WTC11 (cell line): ENCODE measurements at regions not wholly inside any gene's neighbourhood (a gene's known extent, or its start where the extent isn't known, plus 50 kb on each side); places are given as distances from the start of the nearest gene placed in this dataset.

Source experiments
- ATAC-seq: fragments of 200-7000 bp; cut with Tn5 transposase; 2 replicates; pipeline ENCODE4 v1.10.0; 2021; ENCODE audit warnings: mild to moderate bottlenecking, moderate library complexity
- CTCF ChIA-PET: fragments of 300-600 bp; sonication (Branson Sonifier 250); formaldehyde crosslinking; loops from one replicate; lab custom pipeline; 2021; ENCODE audit warnings: antibody characterized with exemption; lab: Charles Lee
- POLR2A ChIA-PET: fragments of 350-600 bp; sonication (Branson Sonifier 250); formaldehyde crosslinking; loops from one replicate; lab custom pipeline; 2021; ENCODE audit warnings: antibody characterized with exemption; lab: Charles Lee
- DNase-seq: peaks from one replicate; pipeline ENCODE4 v3.0.0; 2021; ENCODE audit warnings: low spot score
- H3K27ac Mint-ChIP-seq: 2 replicates; pipeline ENCODE4 v1.8.0; 2021; ENCODE audit warnings: mixed read lengths
- H3K27me3 Mint-ChIP-seq: 2 replicates; pipeline ENCODE4 v1.8.0; 2021; ENCODE audit warnings: low read depth, mild to moderate bottlenecking, moderate library complexity, mixed read lengths
- H3K36me3 Mint-ChIP-seq: 2 replicates; pipeline ENCODE4 v1.8.0; 2021; ENCODE audit warnings: mixed read lengths
- H3K4me1 Mint-ChIP-seq: 2 replicates; pipeline ENCODE4 v1.8.0; 2022; ENCODE audit warnings: mixed read lengths
- H3K4me3 Mint-ChIP-seq: 2 replicates; pipeline ENCODE4 v1.8.0; 2021; ENCODE audit warnings: mild to moderate bottlenecking, moderate library complexity, mixed read lengths
- H3K9me3 Mint-ChIP-seq: 2 replicates; pipeline ENCODE4 v1.8.0; 2021; ENCODE audit warnings: mixed read lengths
- FOXK1 ChIP-seq: sonication (generic); formaldehyde crosslinking; IDR thresholded peaks from 2 replicates; pipeline ENCODE4 v1.8.0; 2022; ENCODE audit warnings: mild to moderate bottlenecking, moderate library complexity, missing genetic modification reagents
- IRF2 ChIP-seq: sonication (generic); formaldehyde crosslinking; IDR thresholded peaks from 2 replicates; pipeline ENCODE4 v1.8.0; 2022; ENCODE audit warnings: low read depth, missing genetic modification reagents, borderline replicate concordance
- JUN ChIP-seq: sonication (generic); formaldehyde crosslinking; IDR thresholded peaks from 2 replicates; pipeline ENCODE4 v1.8.0; 2023; ENCODE audit warnings: mild to moderate bottlenecking, missing genetic modification reagents
- KAT7 ChIP-seq: sonication (generic); formaldehyde crosslinking; IDR thresholded peaks from 2 replicates; pipeline ENCODE4 v1.8.1; 2023; ENCODE audit warnings: missing genetic modification reagents, mild to moderate bottlenecking, borderline replicate concordance
- MYBL2 ChIP-seq: sonication (generic); formaldehyde crosslinking; IDR thresholded peaks from 2 replicates; pipeline ENCODE4 v1.8.1; 2023; ENCODE audit warnings: mild to moderate bottlenecking, moderate library complexity, missing genetic modification reagents
- NFYB ChIP-seq: sonication (generic); formaldehyde crosslinking; conservative IDR thresholded peaks from 2 replicates; pipeline ENCODE4 v1.8.0; 2022; ENCODE audit warnings: low read depth, missing genetic modification reagents
- NR3C1 ChIP-seq: sonication (generic); formaldehyde crosslinking; conservative IDR thresholded peaks from 2 replicates; pipeline ENCODE4 v1.8.1; 2023; ENCODE audit warnings: low read depth, mild to moderate bottlenecking, missing genetic modification reagents
- RORB ChIP-seq: fragments of 250-450 bp; sonication (Bioruptor Pico); IDR thresholded peaks from 2 replicates; pipeline ENCODE4 v1.9.0; 2021; ENCODE audit warnings: mild to moderate bottlenecking
- TP53 ChIP-seq: sonication (generic); formaldehyde crosslinking; IDR thresholded peaks from 2 replicates; pipeline ENCODE4 v1.8.1; 2023; ENCODE audit warnings: mild to moderate bottlenecking, missing genetic modification reagents
- TF ChIP-seq, protein P1 (sequence below): fragments of 200-600 bp; IDR thresholded peaks from 2 replicates; pipeline ENCODE4 v1.8.0; 2022; ENCODE audit warnings: antibody characterized with exemption
- TF ChIP-seq, protein P2 (sequence below): sonication (generic); formaldehyde crosslinking; IDR thresholded peaks from 2 replicates; pipeline ENCODE4 v1.8.1; 2022; ENCODE audit warnings: low read depth, missing genetic modification reagents, borderline replicate concordance
- TF ChIP-seq, protein P3 (sequence below): sonication (generic); formaldehyde crosslinking; IDR thresholded peaks from 2 replicates; pipeline ENCODE4 v1.8.1; 2023; ENCODE audit warnings: mild to moderate bottlenecking, missing genetic modification reagents, moderate library complexity
- TF ChIP-seq, protein P4 (sequence below): fragments of 250-450 bp; sonication (Bioruptor Pico); IDR thresholded peaks from 2 replicates; pipeline ENCODE4 v2.1.2; 2022; ENCODE audit warnings: mild to moderate bottlenecking, moderate library complexity
- TF ChIP-seq, protein P5 (sequence below): sonication (generic); formaldehyde crosslinking; IDR thresholded peaks from 2 replicates; pipeline ENCODE4 v1.8.0; 2022; ENCODE audit warnings: missing genetic modification reagents
- TF ChIP-seq, protein P6 (sequence below): sonication (generic); formaldehyde crosslinking; IDR thresholded peaks from 2 replicates; pipeline ENCODE4 v1.8.1; 2022; ENCODE audit warnings: low read depth, mild to moderate bottlenecking, moderate library complexity, missing genetic modification reagents, borderline replicate concordance
- TF ChIP-seq, protein P7 (sequence below): sonication (generic); formaldehyde crosslinking; IDR thresholded peaks from 2 replicates; pipeline ENCODE4 v1.8.0; 2022; ENCODE audit warnings: mild to moderate bottlenecking, missing genetic modification reagents
- TF ChIP-seq, protein P8 (sequence below): fragments of 250-450 bp; sonication (Bioruptor Pico); IDR thresholded peaks from 2 replicates; pipeline ENCODE4 v1.8.0; 2021; ENCODE audit warnings: mild to moderate bottlenecking
- TF ChIP-seq, protein P9 (sequence below): sonication (generic); formaldehyde crosslinking; conservative IDR thresholded peaks from 2 replicates; pipeline ENCODE4 v1.8.1; 2023; ENCODE audit warnings: mild to moderate bottlenecking, low read depth, missing genetic modification reagents, moderate library complexity

DNA sequence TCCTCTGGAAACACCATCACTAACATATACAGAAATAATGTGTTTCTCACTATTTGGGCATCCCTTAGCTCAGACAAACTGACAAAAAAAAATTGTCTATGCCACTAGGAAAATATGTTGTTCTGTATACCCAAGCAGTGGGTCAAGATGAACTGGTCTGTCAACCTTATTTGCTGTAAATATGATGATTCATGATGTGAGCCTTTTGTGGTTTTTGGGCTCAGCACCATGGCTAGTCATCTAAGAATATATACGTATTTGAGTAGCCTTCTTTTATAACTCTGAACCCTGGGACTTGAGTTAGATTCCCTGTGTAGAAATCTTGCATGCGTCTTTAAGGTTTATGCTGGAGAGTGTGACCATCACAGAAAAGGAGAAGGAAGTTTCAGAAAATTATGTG, 841.6 kb downstream of the CDY2B start:
- ATAC-seq = no peak
- DNase-seq = no peak
- TF ChIP-seq FOXK1 (CRISPR knock-in tag) = no peak
- TF ChIP-seq, protein P1, sequence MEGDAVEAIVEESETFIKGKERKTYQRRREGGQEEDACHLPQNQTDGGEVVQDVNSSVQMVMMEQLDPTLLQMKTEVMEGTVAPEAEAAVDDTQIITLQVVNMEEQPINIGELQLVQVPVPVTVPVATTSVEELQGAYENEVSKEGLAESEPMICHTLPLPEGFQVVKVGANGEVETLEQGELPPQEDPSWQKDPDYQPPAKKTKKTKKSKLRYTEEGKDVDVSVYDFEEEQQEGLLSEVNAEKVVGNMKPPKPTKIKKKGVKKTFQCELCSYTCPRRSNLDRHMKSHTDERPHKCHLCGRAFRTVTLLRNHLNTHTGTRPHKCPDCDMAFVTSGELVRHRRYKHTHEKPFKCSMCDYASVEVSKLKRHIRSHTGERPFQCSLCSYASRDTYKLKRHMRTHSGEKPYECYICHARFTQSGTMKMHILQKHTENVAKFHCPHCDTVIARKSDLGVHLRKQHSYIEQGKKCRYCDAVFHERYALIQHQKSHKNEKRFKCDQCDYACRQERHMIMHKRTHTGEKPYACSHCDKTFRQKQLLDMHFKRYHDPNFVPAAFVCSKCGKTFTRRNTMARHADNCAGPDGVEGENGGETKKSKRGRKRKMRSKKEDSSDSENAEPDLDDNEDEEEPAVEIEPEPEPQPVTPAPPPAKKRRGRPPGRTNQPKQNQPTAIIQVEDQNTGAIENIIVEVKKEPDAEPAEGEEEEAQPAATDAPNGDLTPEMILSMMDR = no peak
- no peak for TF ChIP-seq JUN
- TF ChIP-seq NR3C1 (CRISPR knock-in tag) = no peak
- TF ChIP-seq, protein P2, sequence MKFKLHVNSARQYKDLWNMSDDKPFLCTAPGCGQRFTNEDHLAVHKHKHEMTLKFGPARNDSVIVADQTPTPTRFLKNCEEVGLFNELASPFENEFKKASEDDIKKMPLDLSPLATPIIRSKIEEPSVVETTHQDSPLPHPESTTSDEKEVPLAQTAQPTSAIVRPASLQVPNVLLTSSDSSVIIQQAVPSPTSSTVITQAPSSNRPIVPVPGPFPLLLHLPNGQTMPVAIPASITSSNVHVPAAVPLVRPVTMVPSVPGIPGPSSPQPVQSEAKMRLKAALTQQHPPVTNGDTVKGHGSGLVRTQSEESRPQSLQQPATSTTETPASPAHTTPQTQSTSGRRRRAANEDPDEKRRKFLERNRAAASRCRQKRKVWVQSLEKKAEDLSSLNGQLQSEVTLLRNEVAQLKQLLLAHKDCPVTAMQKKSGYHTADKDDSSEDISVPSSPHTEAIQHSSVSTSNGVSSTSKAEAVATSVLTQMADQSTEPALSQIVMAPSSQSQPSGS (CRISPR knock-in tag) = no peak
- no peak for TF ChIP-seq TP53 (CRISPR knock-in tag)
- TF ChIP-seq, protein P3, sequence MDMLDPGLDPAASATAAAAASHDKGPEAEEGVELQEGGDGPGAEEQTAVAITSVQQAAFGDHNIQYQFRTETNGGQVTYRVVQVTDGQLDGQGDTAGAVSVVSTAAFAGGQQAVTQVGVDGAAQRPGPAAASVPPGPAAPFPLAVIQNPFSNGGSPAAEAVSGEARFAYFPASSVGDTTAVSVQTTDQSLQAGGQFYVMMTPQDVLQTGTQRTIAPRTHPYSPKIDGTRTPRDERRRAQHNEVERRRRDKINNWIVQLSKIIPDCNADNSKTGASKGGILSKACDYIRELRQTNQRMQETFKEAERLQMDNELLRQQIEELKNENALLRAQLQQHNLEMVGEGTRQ (CRISPR knock-in tag) = no peak
- TF ChIP-seq, protein P4, sequence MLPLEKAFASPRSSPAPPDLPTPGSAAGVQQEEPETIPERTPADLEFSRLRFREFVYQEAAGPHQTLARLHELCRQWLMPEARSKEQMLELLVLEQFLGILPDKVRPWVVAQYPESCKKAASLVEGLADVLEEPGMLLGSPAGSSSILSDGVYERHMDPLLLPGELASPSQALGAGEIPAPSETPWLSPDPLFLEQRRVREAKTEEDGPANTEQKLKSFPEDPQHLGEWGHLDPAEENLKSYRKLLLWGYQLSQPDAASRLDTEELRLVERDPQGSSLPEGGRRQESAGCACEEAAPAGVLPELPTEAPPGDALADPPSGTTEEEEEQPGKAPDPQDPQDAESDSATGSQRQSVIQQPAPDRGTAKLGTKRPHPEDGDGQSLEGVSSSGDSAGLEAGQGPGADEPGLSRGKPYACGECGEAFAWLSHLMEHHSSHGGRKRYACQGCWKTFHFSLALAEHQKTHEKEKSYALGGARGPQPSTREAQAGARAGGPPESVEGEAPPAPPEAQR = no peak
- TF ChIP-seq, protein P5, sequence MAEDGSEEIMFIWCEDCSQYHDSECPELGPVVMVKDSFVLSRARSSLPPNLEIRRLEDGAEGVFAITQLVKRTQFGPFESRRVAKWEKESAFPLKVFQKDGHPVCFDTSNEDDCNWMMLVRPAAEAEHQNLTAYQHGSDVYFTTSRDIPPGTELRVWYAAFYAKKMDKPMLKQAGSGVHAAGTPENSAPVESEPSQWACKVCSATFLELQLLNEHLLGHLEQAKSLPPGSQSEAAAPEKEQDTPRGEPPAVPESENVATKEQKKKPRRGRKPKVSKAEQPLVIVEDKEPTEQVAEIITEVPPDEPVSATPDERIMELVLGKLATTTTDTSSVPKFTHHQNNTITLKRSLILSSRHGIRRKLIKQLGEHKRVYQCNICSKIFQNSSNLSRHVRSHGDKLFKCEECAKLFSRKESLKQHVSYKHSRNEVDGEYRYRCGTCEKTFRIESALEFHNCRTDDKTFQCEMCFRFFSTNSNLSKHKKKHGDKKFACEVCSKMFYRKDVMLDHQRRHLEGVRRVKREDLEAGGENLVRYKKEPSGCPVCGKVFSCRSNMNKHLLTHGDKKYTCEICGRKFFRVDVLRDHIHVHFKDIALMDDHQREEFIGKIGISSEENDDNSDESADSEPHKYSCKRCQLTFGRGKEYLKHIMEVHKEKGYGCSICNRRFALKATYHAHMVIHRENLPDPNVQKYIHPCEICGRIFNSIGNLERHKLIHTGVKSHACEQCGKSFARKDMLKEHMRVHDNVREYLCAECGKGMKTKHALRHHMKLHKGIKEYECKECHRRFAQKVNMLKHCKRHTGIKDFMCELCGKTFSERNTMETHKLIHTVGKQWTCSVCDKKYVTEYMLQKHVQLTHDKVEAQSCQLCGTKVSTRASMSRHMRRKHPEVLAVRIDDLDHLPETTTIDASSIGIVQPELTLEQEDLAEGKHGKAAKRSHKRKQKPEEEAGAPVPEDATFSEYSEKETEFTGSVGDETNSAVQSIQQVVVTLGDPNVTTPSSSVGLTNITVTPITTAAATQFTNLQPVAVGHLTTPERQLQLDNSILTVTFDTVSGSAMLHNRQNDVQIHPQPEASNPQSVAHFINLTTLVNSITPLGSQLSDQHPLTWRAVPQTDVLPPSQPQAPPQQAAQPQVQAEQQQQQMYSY (CRISPR knock-in tag) = no peak
- no peak for TF ChIP-seq KAT7 (CRISPR knock-in tag)
- TF ChIP-seq, protein P6, sequence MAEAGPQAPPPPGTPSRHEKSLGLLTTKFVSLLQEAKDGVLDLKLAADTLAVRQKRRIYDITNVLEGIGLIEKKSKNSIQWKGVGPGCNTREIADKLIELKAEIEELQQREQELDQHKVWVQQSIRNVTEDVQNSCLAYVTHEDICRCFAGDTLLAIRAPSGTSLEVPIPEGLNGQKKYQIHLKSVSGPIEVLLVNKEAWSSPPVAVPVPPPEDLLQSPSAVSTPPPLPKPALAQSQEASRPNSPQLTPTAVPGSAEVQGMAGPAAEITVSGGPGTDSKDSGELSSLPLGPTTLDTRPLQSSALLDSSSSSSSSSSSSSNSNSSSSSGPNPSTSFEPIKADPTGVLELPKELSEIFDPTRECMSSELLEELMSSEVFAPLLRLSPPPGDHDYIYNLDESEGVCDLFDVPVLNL (CRISPR knock-in tag) = no peak
- no peak for TF ChIP-seq MYBL2 (CRISPR knock-in tag)
- TF ChIP-seq, protein P7, sequence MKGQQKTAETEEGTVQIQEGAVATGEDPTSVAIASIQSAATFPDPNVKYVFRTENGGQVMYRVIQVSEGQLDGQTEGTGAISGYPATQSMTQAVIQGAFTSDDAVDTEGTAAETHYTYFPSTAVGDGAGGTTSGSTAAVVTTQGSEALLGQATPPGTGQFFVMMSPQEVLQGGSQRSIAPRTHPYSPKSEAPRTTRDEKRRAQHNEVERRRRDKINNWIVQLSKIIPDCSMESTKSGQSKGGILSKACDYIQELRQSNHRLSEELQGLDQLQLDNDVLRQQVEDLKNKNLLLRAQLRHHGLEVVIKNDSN (CRISPR knock-in tag) = no peak
- TF ChIP-seq, protein P8, sequence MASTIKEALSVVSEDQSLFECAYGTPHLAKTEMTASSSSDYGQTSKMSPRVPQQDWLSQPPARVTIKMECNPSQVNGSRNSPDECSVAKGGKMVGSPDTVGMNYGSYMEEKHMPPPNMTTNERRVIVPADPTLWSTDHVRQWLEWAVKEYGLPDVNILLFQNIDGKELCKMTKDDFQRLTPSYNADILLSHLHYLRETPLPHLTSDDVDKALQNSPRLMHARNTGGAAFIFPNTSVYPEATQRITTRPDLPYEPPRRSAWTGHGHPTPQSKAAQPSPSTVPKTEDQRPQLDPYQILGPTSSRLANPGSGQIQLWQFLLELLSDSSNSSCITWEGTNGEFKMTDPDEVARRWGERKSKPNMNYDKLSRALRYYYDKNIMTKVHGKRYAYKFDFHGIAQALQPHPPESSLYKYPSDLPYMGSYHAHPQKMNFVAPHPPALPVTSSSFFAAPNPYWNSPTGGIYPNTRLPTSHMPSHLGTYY = no peak
- no peak for TF ChIP-seq RORB (CRISPR knock-in tag)
- TF ChIP-seq IRF2 (CRISPR knock-in tag) = no peak
- TF ChIP-seq NFYB (CRISPR knock-in tag) = no peak
- TF ChIP-seq, protein P9, sequence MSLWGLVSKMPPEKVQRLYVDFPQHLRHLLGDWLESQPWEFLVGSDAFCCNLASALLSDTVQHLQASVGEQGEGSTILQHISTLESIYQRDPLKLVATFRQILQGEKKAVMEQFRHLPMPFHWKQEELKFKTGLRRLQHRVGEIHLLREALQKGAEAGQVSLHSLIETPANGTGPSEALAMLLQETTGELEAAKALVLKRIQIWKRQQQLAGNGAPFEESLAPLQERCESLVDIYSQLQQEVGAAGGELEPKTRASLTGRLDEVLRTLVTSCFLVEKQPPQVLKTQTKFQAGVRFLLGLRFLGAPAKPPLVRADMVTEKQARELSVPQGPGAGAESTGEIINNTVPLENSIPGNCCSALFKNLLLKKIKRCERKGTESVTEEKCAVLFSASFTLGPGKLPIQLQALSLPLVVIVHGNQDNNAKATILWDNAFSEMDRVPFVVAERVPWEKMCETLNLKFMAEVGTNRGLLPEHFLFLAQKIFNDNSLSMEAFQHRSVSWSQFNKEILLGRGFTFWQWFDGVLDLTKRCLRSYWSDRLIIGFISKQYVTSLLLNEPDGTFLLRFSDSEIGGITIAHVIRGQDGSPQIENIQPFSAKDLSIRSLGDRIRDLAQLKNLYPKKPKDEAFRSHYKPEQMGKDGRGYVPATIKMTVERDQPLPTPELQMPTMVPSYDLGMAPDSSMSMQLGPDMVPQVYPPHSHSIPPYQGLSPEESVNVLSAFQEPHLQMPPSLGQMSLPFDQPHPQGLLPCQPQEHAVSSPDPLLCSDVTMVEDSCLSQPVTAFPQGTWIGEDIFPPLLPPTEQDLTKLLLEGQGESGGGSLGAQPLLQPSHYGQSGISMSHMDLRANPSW (CRISPR knock-in tag) = no peak
- Mint-ChIP-seq H3K27me3 (no peaks in the 10 kb centered on the region), H3K4me1 (no peaks in the 10 kb centered on the region), H3K27ac (no peak overlapping the region), H3K4me3 (no peak overlapping the region), H3K36me3 (peaks cover 8% of the 10 kb centered on the region; the same call in 1 of the 2 replicates), H3K9me3 (peaks cover 15% of the 10 kb centered on the region)
- CTCF ChIA-PET = no interaction called here
- POLR2A ChIA-PET = no interaction called here
